ENCODE measurements at regions not wholly inside any gene's neighbourhood (a gene's known extent, or its start where the extent isn't known, plus 50 kb on each side); places are given as distances from the start of the nearest gene placed in this dataset.
"Not testable (repeated sequence)": the region's sequence is repeated elsewhere in the genome, so short reads cannot be mapped to it uniquely, and the experiment has no call there.

DNA sequence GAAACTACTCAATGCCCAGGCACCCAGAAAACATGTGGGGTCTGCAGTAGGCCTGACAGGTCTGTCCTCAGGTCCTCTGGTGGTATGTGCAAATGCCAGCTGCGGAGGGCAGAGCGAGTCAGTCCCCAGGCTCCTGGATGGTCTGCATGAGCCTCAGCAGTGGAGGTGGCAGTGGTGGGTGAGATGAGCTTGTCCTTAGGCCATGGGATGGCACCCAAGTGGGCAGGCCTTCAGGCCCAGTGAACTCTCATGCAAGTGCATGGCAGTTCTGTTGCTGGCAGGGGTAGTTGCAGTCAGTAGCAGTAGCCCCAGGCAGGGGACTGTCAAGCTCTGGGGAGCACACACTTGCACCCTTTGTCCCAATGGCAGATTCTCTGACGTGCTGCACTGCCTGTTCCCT is 106.3 kb upstream of the ANXA10 start:
- no peak overlapping the region for H3K4me3 ChIP-seq (ENCODE audit: low read length)
- no peak for DNase-seq (ENCODE audit: low read depth, low spot score)

DNA sequence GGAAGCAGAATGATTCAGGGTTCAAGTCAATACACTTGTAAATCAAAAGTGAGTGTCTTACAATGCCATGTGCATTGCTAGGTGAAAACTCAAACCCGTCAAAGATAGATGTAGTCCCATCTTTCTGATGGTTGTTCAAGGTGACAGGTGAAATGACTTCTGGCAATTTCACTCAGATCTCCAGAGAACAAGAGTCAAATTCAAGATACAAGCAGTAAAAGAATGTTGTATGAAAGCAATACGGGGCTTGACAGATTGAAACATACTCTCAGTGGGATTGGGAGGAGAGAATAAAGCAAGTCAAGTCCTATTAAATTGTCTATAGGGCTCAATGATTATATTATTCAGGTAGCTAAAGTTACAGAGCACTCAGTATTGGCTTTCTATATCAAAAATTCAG is 105.1 kb upstream of the ANXA10 start:
- DNase-seq (ENCODE audit: low read depth, low spot score): no peak
- H3K4me3 ChIP-seq (ENCODE audit: low read length): no peak overlapping the region

DNA sequence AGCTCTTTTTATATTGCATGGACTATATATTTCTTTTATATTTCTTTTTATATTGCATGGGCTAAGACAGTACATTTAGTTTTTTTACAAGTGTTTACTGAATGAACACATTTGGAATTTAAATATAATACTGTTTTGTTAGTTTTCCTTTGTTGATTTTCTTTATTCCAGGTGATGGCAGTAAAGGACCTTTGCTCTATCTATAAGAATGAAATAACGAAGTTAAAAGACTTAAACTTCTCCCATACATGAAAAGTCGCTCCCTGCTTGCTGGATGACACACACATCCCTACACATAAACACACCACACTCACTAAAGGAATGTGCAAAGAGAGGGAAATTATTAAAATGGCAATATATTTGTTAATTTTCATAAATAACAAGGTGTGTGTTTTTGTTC is 102.5 kb upstream of the ANXA10 start:
- DNase-seq (ENCODE audit: low read depth, low spot score): no peak
- no peak overlapping the region for H3K4me3 ChIP-seq (ENCODE audit: low read length)

DNA sequence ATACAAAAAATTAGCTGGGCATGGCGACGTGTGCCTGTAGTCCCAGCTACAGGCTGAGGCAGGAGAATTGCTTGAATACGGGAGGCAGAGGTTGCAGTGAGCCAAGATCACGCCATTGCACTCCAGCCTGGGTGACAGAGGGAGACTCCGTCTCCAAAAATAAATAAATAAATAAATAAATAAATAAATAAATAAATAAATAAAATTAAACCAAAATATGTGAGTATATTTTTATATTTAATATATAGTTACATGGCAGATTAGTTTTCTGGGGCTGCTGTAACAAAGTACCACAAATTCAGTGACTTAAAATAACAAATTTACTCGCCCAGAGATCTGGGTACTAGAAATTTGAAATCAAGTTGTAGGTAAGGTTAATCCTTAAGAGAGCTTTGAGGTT is 84.2 kb upstream of the ANXA10 start:
- DNase-seq (ENCODE audit: low read depth, low spot score); H3K4me3 ChIP-seq (ENCODE audit: low read length): not testable (repeated sequence)

DNA sequence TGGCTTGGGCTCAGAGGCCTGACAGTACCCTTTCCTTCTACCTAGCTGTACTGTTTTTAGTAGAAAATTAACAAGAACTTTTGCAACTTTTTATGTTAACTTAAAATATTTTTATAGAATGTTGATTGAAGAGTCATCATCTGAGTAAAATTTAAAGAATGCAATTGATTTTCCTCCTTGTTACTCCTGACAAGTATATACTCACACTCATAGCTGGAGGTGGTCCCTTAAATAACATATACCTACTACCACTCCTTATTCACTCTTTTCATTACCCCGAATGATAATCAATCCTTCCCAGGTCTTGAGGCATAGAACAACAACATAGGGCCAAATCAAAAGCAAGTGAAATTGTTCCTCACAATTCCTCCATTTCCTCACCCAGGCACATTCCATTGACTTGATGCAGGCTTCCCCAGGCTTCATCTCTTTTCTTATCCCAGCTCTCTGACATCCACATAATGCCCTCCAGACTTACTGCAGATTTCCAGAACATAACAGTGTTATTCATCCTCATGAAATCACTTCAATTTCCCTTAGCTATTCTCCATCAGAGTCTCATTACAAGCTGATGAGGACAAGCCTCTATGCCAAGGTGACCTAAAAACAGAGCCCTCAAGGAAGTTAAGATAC is 73.2 kb upstream of the ANXA10 start:
- no peak overlapping the region for H3K4me3 ChIP-seq (ENCODE audit: low read length)
- DNase-seq (ENCODE audit: low read depth, low spot score): no peak

DNA sequence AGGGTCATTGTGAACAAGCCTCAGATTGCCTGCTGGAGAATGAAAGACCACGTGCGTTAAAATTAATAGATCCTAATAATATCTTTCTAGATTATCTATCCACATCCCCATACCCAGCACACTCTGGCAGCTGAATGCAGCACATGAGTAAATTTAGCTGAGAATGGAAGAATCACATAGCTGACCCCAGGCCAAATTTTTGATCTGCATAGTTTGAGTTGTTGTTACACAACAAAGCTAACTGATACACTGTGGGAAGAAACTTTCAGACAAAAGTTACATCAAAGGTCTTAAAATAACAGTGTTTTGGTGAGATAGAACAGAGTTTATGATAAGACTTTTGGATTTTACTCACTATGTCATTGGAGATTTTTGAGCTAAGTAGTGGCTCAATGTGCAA is 72.4 kb upstream of the ANXA10 start:
- no peak overlapping the region for H3K4me3 ChIP-seq (ENCODE audit: low read length)
- no peak for DNase-seq (ENCODE audit: low read depth, low spot score)

DNA sequence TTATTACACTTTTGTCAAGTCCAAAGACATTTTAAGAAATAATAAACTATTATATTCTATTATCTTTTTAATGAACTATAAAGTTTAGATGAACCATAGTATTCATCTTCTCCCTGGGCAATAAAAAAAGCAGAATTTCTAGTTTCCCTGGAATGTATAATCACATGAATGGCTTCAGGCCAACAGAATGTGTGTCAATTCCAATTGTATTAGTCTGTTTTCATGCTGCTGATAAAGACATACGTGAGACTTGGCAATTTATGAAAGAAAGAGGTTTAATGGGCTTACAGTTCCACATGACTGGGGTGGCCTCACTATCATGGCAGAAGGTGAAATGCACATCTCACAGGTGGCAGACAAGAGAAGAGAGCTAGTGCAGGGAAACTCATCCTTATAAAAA is 70.7 kb upstream of the ANXA10 start:
- H3K4me3 ChIP-seq (ENCODE audit: low read length): no peak overlapping the region
- no peak for DNase-seq (ENCODE audit: low read depth, low spot score)

DNA sequence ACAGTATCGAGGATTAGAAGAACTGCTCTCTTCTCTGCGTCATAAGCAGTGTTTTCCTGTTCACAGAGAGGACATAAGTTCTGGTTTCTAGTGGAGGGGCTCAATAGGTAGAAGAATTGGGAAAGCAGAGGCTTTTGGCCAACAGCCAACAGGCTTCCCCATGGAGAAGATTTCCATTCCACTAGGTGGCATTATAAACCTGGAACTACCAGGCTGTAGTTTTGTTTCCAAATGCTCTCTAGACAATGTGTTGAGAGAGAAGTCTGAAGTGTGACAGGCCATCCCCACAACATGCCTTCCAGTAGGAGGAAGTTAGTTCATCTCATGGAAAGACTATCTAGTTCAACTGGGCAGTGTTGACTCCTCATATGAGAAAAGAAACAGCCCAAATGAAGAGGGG is 63.8 kb upstream of the ANXA10 start:
- H3K4me3 ChIP-seq (ENCODE audit: low read length): no peak overlapping the region
- DNase-seq (ENCODE audit: low read depth, low spot score): no peak

DNA sequence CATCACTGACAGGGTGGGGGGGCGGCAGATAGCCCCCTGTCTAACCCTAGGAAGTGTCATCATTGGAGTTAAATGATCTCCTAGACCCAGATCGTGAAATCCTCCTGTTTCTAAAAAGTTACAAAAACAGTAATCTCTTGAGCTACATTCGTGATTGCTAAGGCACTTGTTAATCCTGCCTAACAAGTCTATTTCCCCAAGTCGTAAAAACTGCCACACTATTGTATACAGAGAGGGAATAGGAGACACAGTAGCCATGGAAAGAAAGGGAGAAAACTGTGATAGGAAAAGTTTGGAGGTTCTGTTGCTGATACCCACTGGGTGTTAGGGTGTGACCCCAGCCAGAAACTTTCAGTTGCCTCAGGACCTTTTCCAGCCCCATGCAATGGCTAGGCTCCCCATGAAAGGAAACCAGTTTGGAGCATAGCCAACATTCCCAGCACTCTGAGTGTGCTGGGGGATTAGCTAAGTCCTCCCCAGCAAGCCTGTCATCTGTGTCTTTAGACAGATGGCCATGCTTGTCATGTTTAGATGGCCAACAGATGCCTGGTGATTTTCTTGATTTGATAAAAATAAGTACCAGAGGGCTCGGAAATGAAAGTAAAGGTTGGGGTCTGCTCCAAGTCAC is 63.3 kb upstream of the ANXA10 start:
- DNase-seq (ENCODE audit: low read depth, low spot score): no peak

DNA sequence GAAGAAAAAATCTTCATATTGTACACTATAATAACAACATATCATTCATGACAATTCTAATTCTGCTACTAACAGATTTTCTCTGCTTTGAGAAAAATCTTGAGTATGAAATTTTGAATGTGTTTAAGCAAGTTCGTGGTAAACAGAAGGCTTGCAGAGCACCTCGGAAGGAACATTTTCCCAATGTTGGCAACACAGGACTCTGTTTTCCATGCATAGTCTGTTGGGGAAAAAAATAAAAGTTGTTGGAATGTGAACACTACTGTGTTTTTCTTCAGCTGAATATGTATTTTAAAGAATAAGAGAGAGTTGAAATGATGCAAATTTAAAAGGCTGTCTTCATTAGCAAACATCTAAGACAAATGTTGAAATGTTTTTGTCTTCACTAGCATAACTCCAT is 54.7 kb upstream of the ANXA10 start:
- no peak for DNase-seq (ENCODE audit: low read depth, low spot score)
- no peak overlapping the region for H3K4me3 ChIP-seq (ENCODE audit: low read length)

More for the DNA sequence above, 63.3 kb upstream of the ANXA10 start:
- no peak overlapping the region for H3K4me3 ChIP-seq (ENCODE audit: low read length)

DNA sequence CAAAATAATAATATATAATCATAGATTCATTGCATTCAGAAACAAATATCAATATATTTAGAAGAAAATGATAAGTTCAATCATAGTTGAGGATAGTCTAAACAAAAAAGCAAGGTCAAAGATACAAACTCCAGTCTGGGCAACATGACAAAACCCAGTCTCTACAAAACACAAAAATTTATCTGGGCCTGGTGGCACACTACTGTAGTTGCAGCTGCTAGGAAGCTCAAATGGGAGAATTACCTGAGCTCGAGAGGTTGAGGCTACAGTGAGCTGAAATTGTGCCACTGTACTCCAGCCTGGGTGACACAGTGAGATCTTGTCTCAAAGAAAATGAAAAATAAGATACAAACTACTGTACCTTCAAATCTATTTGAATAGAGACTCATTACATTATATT is 52.7 kb upstream of the ANXA10 start:
- no peak for DNase-seq (ENCODE audit: low read depth, low spot score)
- no peak overlapping the region for H3K4me3 ChIP-seq (ENCODE audit: low read length)
